ENCODE measurements at regions not wholly inside any gene's neighbourhood (a gene's known extent, or its start where the extent isn't known, plus 50 kb on each side); places are given as distances from the start of the nearest gene placed in this dataset.

- no peak for TF ChIP-seq CTCF (conservative IDR thresholded peaks at IDR 0.05; ENCODE audit: low read depth, low read length)
- no peak for TF ChIP-seq EZH2 (IDR thresholded peaks at IDR 0.05; ENCODE audit: borderline replicate concordance, low read depth, low read length, poor library complexity, severe bottlenecking)
- H3K36me3 ChIP-seq (ENCODE audit: insufficient read depth, low read length, poor library complexity, severe bottlenecking), result no peaks in the 10 kb centered on the region
- intact Hi-C loops (cut with micrococcal nuclease; ENCODE audit: unreplicated experiment), result loop anchor here (10.0 kb wide), 1 partner anchor 296 kb away; no protein-coding TSS in a partner anchor
- no peaks in the 10 kb centered on the region for H3K27me3 ChIP-seq (replicated peaks; ENCODE audit: insufficient read depth, low read depth, low read length, poor library complexity)
- peak; percentile 37 for DNase-seq (ENCODE audit: low spot score)
- peaks cover 22% of the 10 kb centered on the region for H3K4me1 ChIP-seq (ENCODE audit: insufficient read depth, low read length, poor library complexity, severe bottlenecking)
- H3K9me3 ChIP-seq (ENCODE audit: low read depth, low read length, poor library complexity, severe bottlenecking), result no peaks in the 10 kb centered on the region
- H3K27ac ChIP-seq (ENCODE audit: low read depth, low read length, poor library complexity, severe bottlenecking), result peak overlapping the region; percentile 72
- POLR2A ChIA-PET (ENCODE audit: low non-redundant PET), result interaction anchor here (1.0 kb wide), 1 partner anchor 202 kb away, joined by 4 read pairs; no protein-coding TSS in a partner anchor
- no peak overlapping the region for H3K4me3 ChIP-seq (ENCODE audit: low read depth, low read length, poor library complexity, severe bottlenecking)
- no TSS peak for BruUV-seq (replicated peaks)
- CTCF ChIA-PET, result interaction anchor here (0.5 to 0.7 kb wide), 2 partner anchors 256 to 318 kb away, joined by 3 to 5 read pairs; no protein-coding TSS in a partner anchor
Measured at GRCh38 chr6:140370976-140371870, 996.8 kb upstream of the CITED2 start.

DNA sequence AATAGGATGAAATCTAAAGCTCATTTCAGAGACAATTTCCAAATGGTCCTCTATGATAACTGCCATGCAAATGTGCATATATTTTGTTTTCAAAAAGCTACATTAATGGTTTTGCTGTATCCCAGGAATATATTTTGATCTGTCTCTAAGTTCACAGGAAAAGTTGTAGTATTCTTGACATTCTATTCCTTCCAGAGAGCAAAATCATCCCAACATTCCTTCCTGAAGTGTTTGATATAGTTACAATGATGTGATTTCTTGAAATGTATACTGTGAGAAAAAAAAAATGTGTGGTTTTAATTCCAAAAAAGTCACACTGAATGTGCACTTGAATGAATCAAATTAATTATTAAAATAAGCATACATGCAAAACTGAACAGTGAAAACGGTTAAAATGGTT, 996.0 kb upstream of the CITED2 start:
- ChIA-PET POLR2A (ENCODE audit: low non-redundant PET) (no interaction called here), CTCF (no interaction called here)
- no peak for DNase-seq (ENCODE audit: low spot score)
- peaks cover 22% of the 10 kb centered on the region for H3K4me1 ChIP-seq (ENCODE audit: insufficient read depth, low read length, poor library complexity, severe bottlenecking)
- no TSS peak for BruUV-seq (replicated peaks)
- H3K4me3 ChIP-seq (ENCODE audit: low read depth, low read length, poor library complexity, severe bottlenecking), result no peak overlapping the region
- intact Hi-C loops (cut with micrococcal nuclease; ENCODE audit: unreplicated experiment), result loop anchor here (10.0 kb wide), 1 partner anchor 296 kb away; no protein-coding TSS in a partner anchor
- no peaks in the 10 kb centered on the region for H3K36me3 ChIP-seq (ENCODE audit: insufficient read depth, low read length, poor library complexity, severe bottlenecking)
- peaks cover under 1% of the 10 kb centered on the region for H3K9me3 ChIP-seq (ENCODE audit: low read depth, low read length, poor library complexity, severe bottlenecking)
- H3K27ac ChIP-seq (ENCODE audit: low read depth, low read length, poor library complexity, severe bottlenecking), result no peak overlapping the region
- H3K27me3 ChIP-seq (replicated peaks; ENCODE audit: insufficient read depth, low read depth, low read length, poor library complexity), result no peaks in the 10 kb centered on the region
- TF ChIP-seq EZH2 (IDR thresholded peaks at IDR 0.05; ENCODE audit: borderline replicate concordance, low read depth, low read length, poor library complexity, severe bottlenecking), result no peak
- TF ChIP-seq CTCF (conservative IDR thresholded peaks at IDR 0.05; ENCODE audit: low read depth, low read length), result no peak

DNA sequence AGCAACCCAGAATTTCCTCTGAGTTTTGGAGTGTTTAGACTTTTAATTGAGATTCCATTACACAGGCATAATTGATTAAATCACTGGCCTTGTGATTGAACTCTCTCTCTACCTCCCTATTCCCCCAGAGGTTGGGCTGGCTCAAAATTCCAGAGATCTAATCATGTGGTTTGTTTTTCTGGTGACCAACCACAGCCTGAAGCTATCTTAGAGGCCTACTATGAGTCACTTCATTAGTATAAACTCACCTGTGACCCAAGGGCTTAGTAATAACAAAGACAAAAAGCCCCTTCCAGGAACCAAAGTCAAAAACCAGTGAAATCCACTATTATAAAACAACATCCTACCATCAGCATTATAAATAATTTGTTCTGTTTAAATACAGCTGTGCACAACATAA, 992.5 kb upstream of the CITED2 start:
- Histone ChIP-seq H3K27me3 (replicated peaks; ENCODE audit: insufficient read depth, low read depth, low read length, poor library complexity) (no peaks in the 10 kb centered on the region), H3K4me3 (ENCODE audit: low read depth, low read length, poor library complexity, severe bottlenecking) (no peak overlapping the region), H3K27ac (ENCODE audit: low read depth, low read length, poor library complexity, severe bottlenecking) (no peak overlapping the region), H3K9me3 (ENCODE audit: low read depth, low read length, poor library complexity, severe bottlenecking) (peaks cover 14% of the 10 kb centered on the region), H3K36me3 (ENCODE audit: insufficient read depth, low read length, poor library complexity, severe bottlenecking) (no peaks in the 10 kb centered on the region), H3K4me1 (ENCODE audit: insufficient read depth, low read length, poor library complexity, severe bottlenecking) (peaks cover 14% of the 10 kb centered on the region)
- intact Hi-C loops (cut with micrococcal nuclease; ENCODE audit: unreplicated experiment), result no loop called here
- no TSS peak for BruUV-seq (replicated peaks)
- ChIA-PET CTCF (no interaction called here), POLR2A (ENCODE audit: low non-redundant PET) (no interaction called here)
- DNase-seq (ENCODE audit: low spot score), result no peak
- TF ChIP-seq CTCF (conservative IDR thresholded peaks at IDR 0.05; ENCODE audit: low read depth, low read length) (no peak), EZH2 (IDR thresholded peaks at IDR 0.05; ENCODE audit: borderline replicate concordance, low read depth, low read length, poor library complexity, severe bottlenecking) (no peak)

Data from A673 (cell line).